NCI-H748 (cell line): ENCODE measurements at regions not wholly inside any gene's neighbourhood (a gene's known extent, or its start where the extent isn't known, plus 50 kb on each side); places are given as distances from the start of the nearest gene placed in this dataset.
"Not testable (repeated sequence)": the region's sequence is repeated elsewhere in the genome, so short reads cannot be mapped to it uniquely, and the experiment has no call there.

Experiments
- DNase-seq: peaks from one replicate; lab custom pipeline; 2025; ENCODE audit not compliant: unreplicated experiment; lab: John Stamatoyannopoulos, UW

DNA sequence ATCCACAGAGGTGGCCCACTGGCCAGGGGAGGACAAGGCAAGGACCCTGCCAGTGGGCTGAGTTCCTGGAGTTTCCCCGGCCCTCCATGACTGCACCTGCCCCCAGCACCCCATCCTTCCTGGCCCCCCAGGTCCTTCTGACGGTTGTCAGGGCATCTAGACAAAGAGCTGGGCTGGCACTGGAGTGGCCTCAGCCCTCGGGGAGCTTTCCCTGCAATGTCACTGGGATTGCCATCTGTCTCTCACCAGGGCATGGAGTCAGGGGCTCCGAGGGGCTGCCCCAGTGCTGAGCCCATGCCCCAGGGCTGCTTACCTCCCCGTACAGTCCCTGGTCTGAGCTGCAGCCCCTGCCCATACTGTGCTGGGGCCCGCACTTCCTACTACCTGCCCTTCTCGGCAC, 446.5 kb upstream of the MKI67 start:
- no peak for DNase-seq

GRCh38 chr10:128573281-128573845, 447.1 kb upstream of the MKI67 start:
- no peak for DNase-seq

- DNase-seq: no peak
Measured at GRCh38 chr10:128573986-128574385, 447.8 kb upstream of the MKI67 start.

DNA sequence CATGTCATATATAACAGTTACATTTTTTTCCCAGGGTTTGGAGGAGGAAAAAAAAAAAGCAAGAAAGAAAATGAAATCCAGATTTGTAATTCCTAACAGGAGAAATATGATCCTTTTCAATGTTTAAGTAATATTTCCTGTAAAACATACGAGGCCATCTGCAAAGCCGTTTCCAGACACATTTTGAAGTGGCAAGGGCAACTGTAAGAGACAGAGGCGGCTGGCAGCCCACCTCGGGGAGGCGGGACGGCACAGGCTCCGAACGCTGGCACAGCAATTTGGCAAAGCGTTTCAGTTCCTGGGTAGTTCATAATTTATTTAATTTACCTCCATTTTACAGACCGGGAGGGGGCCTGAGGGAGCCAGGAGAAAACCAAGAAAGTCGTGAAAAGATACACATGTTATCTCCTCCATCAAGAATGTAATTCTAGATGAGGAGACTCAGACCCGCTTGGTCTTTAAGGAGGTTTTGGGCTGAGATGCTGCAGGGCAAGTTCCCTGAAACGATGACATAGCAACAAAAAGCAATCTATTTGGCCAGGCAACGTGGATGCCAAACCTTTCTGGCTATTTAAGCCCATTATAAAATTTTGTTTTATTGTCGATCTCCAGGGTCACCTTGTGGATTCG, 448.5 kb upstream of the MKI67 start:
- no peak for DNase-seq

GRCh38 chr10:128575761-128576160, 449.5 kb upstream of the MKI67 start:
- no peak for DNase-seq

GRCh38 chr10:128576336-128576735, 450.1 kb upstream of the MKI67 start:
- no peak for DNase-seq

DNA sequence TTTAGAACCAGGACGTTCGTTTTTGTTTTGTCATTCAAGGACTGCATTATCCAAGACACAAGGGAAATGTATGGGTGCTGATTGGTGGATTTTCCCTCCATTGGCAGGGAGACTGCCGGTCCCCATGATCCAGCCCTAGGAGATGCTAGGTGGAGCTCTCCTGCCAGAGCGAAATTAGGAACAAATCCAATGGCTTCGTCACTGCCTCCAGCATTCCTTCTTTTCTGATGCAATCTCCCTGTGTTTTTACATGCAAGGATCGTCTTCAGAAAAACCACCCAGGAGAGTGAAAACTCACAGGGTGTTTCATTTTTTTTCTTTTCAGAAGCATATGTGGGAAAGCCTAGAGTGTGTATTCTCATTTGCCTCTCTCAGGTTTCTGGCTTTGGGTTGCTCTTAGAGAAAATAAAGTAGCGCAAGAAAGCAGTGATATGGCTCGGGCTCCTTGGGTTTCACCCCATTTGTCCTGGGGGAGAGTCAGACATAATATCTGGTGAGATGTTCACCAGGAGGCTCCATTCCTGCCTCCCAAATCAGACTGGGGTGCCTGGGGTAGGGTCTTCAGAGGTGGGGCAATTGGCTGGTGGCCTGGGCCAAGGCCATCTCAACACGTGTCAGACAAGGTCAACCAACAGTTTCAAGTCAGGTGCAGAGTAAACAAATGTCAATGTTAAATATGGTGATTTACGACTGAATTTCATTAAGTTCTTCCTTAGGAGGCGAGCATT, 450.9 kb upstream of the MKI67 start:
- DNase-seq: no peak

DNA sequence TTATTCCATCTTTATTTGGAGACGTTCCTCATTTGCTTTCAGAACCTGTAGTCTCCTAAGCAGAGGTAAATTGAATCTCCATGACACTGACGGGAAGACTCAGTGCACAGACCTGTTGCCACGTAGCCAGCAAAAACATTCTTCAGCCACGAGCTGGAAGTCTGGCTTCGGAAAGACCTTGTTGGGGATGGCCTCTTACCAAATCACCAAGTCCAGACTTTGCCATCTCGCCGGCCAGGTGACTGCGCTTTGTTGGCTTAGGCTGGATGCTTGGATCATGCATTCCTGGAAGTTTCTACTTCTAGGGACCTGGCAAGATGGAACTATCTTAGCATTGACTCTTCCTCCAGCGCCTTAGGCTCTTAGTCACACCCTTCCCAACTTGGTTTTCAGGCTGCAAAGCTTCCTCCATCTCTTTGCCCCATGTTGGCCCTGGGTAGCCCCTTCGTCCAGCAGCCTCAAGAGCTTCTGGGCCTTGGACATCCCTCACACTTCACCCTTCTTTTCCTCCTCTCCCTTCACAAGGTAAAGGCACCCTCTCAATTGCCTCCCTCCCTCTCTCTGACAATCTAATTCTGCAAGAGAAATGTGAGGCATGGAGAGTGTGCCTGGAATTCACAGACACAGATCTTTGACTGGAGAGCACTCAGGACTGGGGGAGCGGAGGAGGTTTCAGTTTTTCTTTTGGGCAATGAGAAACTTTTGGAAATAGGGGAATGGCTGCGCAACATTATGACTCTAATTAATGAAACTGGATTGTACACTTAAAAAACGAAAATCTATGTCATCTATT, 451.9 kb upstream of the MKI67 start:
- DNase-seq: no peak

- DNase-seq: no peak
Measured at GRCh38 chr10:128578766-128579165, 452.5 kb upstream of the MKI67 start.

- no peak for DNase-seq
Measured at GRCh38 chr10:128579280-128579865, 453.1 kb upstream of the MKI67 start.

DNA sequence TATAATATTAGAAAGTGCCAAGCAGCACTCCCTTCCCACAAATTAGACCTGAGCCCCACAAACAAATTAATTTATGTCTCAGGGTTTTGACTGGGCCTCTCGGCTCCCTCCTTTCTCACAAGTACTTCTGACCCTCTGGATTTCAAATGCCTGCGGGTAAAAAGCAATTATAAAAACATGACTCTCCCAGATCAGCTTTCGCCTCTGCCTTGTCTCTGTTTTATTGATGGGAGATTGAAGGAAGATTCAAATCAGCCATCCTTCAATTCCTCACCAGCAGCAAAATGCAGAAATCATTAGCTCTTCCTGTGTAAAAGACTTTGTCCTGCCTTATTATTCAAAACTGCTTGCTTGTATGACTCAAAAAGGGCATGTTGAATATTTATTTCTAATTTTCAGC, 453.7 kb upstream of the MKI67 start:
- no peak for DNase-seq

DNA sequence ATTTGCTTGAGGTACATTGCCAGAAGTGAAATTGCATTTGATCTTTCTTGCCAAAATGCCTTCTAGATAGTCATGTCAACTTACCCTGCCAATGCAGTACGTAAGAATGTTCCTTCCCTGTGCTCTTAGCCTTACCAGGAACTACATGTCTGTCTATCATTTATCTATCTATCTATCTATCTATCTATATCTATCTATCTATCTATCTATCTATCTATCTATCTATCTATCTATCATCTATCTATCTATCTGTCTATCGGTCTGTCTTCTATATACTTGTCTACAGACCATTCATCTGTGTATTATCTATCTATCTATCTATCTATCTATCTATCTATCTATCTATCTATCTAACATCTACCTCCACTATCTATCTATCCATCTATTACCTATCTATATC, 456.9 kb upstream of the MKI67 start:
- not testable (repeated sequence) for DNase-seq

GRCh38 chr10:128586599-128586998, 460.4 kb upstream of the MKI67 start:
- not testable (repeated sequence) for DNase-seq

DNA sequence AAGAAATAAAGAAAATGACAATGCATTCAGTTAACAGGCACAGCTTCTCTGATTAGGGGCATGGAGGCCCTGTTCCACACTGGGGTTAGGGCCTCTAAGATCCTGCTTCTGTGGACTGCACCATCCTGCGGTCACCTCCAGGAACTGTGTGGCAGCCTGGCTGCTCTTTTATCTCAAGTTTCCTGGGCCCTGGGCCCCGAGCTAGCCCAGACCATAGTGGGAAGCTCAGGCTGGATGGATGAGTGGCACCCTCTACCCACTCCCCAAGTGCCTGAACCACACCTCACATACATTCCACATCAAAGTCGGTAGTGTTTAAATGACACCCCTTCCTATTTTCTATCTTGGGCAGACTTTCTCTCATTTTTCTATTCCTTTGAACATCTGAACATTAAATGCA, 461.5 kb upstream of the MKI67 start:
- no peak for DNase-seq

DNA sequence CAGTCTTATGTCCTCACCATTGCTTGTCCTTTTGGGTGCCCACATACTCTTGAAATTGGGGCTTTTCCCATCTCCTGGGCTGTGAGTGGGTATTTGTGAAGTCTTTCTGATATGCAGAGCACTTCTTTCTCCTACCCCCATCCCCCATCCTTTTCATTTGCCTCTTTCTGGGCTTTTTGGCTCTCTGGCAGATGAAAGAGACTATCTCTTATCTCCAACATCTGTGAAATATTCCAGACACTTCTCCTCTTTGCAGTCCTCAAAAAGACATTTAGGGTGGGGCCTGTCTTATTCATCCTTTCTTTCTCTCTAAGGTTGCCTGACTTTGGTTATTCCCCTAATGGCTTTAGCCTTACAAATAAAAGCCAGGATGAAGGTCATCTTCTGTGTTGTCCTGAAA, 462.2 kb upstream of the MKI67 start:
- DNase-seq: no peak

- DNase-seq: no peak
Measured at GRCh38 chr10:128594688-128595087, 468.5 kb upstream of the MKI67 start.

DNA sequence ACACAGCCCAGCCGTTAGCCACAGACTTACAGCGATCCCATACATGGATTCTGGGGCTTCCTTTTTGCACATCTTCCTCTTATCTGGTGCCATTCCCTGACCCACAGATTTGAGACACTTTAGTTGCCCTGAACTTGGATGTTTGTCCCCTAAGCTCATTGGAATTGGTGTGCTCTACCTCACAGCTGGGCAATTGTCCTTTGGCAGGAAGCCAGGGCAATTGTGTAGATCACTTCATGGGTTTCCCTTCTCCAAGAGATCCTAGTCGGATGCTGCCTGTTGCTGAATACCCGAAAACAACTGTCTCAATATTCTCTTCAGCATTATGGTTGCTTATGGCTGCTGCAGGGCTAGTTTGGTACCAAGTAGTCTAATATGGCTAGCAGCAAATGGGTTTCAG, 470.7 kb upstream of the MKI67 start:
- peak; percentile 79 for DNase-seq

DNA sequence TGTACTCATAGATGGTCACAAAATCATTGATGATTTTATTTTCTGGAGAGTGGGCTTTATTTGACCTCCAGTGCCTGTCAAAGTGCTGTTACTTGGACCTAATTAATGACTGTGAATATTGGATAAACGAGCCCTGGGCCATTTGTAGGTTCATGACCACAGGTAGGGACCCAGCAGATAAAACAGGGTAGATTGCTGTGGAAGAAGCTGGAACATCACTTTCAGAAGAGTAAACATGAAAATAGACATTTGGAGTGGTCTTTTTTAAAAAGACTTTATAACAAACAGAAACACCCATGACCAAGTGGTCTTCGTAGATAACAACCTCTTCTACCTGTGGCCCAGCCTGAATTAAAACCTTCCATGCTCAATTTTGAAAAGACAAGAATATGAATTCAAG, 472.8 kb upstream of the MKI67 start:
- DNase-seq: no peak

DNA sequence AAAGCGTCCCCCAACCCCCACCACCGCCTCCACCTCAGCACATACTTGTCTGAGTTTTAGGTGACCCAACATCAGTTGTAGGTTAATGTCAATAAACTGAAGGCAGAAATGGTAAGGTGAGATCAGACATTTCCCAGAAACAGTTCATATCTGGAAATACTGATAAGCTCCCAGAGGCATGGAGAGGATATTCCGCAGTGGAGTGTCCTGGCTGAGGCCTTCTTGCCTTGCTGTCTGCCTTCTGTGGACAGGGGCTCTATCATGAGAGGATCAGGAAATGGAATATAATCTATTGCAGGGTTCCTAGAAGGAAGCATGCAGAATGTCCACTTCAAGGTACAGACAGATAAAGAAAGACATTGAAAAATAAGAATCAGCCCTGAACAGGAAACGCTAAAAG, 473.3 kb upstream of the MKI67 start:
- DNase-seq: no peak

GRCh38 chr10:128602183-128602582, 476.0 kb upstream of the MKI67 start:
- no peak for DNase-seq

DNA sequence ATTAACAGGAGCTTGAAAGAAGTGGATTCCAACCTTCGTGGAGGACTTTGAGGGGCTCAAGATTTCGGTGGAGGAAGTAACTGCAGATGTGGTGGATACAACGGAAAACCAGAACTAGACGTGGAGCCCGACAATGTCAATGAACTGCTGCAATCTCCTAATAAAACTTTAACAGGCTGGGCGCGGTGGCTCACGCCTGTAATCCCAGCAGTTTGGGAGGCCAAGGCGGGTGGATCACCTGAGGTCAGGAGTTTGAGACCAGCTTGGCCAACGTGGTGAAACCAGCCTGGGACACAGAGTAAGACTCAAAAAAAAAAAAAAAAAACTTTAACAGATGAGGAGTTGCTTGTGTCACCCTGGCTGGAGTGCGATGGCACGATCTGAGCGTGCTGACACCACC, 477.8 kb upstream of the MKI67 start:
- no peak for DNase-seq
